K562 (cell line): ENCODE measurements at regions not wholly inside any gene's neighbourhood (a gene's known extent, or its start where the extent isn't known, plus 50 kb on each side); places are given as distances from the start of the nearest gene placed in this dataset.

Source experiments
- AFF4 ChIP-seq: sonication (generic); formaldehyde crosslinking; IDR thresholded peaks from 2 replicates; pipeline ENCODE4 v1.8.0; 2023; ENCODE audit warnings: mild to moderate bottlenecking, missing genetic modification reagents
- GATAD2B ChIP-seq: fragments of 450-650 bp; IDR thresholded peaks from 2 replicates; pipeline ENCODE4 v1.6.1; 2017; ENCODE audit warnings: mild to moderate bottlenecking, borderline replicate concordance
- JUND ChIP-seq, 2 experiments: IDR thresholded peaks; 2 replicates in 1 of 2; 3 replicates in 1 of 2; pipeline ENCODE4 v1.6.1; 2011; ENCODE audit warnings: borderline replicate concordance in 2 of 2, low read depth in 2 of 2, low read length in 2 of 2, improper control_type of control experiment in 1 of 2, missing biosample characterization in 1 of 2, missing genetic modification characterization in 1 of 2, missing genetic modification reagents in 1 of 2
- KAT7 ChIP-seq: sonication (generic); formaldehyde crosslinking; IDR thresholded peaks from 2 replicates; pipeline ENCODE4 v1.8.0; 2022; ENCODE audit warnings: missing genetic modification reagents, mild to moderate bottlenecking, borderline replicate concordance
- MTA2 ChIP-seq: fragments of 450-650 bp; IDR thresholded peaks from 2 replicates; pipeline ENCODE4 v1.6.1; 2016; ENCODE audit warnings: low read depth
- NR0B1 ChIP-seq: fragments of 450-650 bp; IDR thresholded peaks from one replicate; pipeline ENCODE4 v1.6.1; 2018; ENCODE audit warnings: mild to moderate bottlenecking, moderate library complexity; ENCODE audit not compliant: partially characterized antibody
- RAD51 ChIP-seq: fragments of 450-650 bp; IDR thresholded peaks from 2 replicates; pipeline ENCODE4 v1.7.1; 2016; ENCODE audit warnings: low read depth, mild to moderate bottlenecking, borderline replicate concordance
- REST ChIP-seq, 2 experiments: fragments of 450-650 bp; formaldehyde crosslinking in 1 of 2; IDR thresholded peaks; 2 replicates each; pipeline versions ENCODE4 v1.4.0 to v1.6.1; 2014 to 2020; ENCODE audit warnings: mild to moderate bottlenecking in 2 of 2, borderline replicate concordance in 1 of 2, low read depth in 1 of 2
- TAF1 ChIP-seq: IDR thresholded peaks from 2 replicates; pipeline ENCODE4 v1.6.1; 2011; ENCODE audit warnings: mild to moderate bottlenecking, low read length, moderate library complexity; ENCODE audit not compliant: insufficient read depth, control insufficient read depth, severe bottlenecking; ENCODE audit errors: extremely low read depth
- U2AF1 ChIP-seq: fragments of 200-400 bp; formaldehyde crosslinking; optimal IDR thresholded peaks from 2 replicates; pipeline ENCODE3; 2017; ENCODE audit warnings: mild to moderate bottlenecking, low read depth, low read length, moderate library complexity
- TF ChIP-seq, protein P1 (sequence below), 3 experiments: IDR thresholded peaks in 2 of 3; conservative IDR thresholded peaks in 1 of 3; 2 replicates each; pipeline ENCODE4 v1.5.1; 2011 to 2012; ENCODE audit warnings: low read length in 3 of 3, mild to moderate bottlenecking in 3 of 3, control low read depth in 2 of 3, improper control_type of control experiment in 1 of 3, inconsistent platforms in 1 of 3, low read depth in 1 of 3, mixed read lengths in 1 of 3, moderate library complexity in 1 of 3; ENCODE audit not compliant: insufficient read depth in 2 of 3

- TF ChIP-seq, protein P1, sequence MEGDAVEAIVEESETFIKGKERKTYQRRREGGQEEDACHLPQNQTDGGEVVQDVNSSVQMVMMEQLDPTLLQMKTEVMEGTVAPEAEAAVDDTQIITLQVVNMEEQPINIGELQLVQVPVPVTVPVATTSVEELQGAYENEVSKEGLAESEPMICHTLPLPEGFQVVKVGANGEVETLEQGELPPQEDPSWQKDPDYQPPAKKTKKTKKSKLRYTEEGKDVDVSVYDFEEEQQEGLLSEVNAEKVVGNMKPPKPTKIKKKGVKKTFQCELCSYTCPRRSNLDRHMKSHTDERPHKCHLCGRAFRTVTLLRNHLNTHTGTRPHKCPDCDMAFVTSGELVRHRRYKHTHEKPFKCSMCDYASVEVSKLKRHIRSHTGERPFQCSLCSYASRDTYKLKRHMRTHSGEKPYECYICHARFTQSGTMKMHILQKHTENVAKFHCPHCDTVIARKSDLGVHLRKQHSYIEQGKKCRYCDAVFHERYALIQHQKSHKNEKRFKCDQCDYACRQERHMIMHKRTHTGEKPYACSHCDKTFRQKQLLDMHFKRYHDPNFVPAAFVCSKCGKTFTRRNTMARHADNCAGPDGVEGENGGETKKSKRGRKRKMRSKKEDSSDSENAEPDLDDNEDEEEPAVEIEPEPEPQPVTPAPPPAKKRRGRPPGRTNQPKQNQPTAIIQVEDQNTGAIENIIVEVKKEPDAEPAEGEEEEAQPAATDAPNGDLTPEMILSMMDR (IDR thresholded peaks at IDR 0.05 in 2 of 3, conservative IDR thresholded peaks at IDR 0.05 in 1 of 3; ENCODE audit: insufficient read depth in 2 of 3, low read depth in 1 of 3, low read length in 3 of 3), result no peak
- TF ChIP-seq NR0B1, result no peak
- no peak for TF ChIP-seq AFF4 (CRISPR knock-in tag)
- no peak for TF ChIP-seq TAF1
- TF ChIP-seq REST (IDR thresholded peaks at IDR 0.05; ENCODE audit: borderline replicate concordance), result no peak
- no peak for TF ChIP-seq REST (CRISPR knock-in tag; IDR thresholded peaks at IDR 0.05; ENCODE audit: low read depth)
- no peak for TF ChIP-seq GATAD2B
- no peak for TF ChIP-seq KAT7
- TF ChIP-seq RAD51, result no peak
- TF ChIP-seq JUND (IDR thresholded peaks at IDR 0.05; ENCODE audit: borderline replicate concordance, low read depth, low read length), result no peak
- TF ChIP-seq JUND (tag; IDR thresholded peaks at IDR 0.05; ENCODE audit: borderline replicate concordance, low read depth, low read length), result no peak
- no peak for TF ChIP-seq U2AF1
- TF ChIP-seq MTA2, result no peak
Measured at GRCh38 chr5:74042959-74043358, 417.0 kb downstream of the ARHGEF28 start.
